H1 (cell line): ENCODE measurements at regions not wholly inside any gene's neighbourhood (a gene's known extent, or its start where the extent isn't known, plus 50 kb on each side); places are given as distances from the start of the nearest gene placed in this dataset.
A peak's percentile ranks its signal among the peaks of the same experiment; 100 is the strongest.

Source experiments
- CTCF ChIA-PET: fragments of 300-600 bp; sonication (Branson Sonifier 250); formaldehyde crosslinking; loops from one replicate; lab custom pipeline; 2021; ENCODE audit not compliant: partially characterized antibody; lab: Charles Lee
- POLR2A ChIA-PET: fragments of 300-600 bp; sonication (Branson Sonifier 250); formaldehyde crosslinking; loops from one replicate; lab custom pipeline; 2021; ENCODE audit warnings: inconsistent platforms; ENCODE audit not compliant: partially characterized antibody; lab: Charles Lee
- DNase-seq, 2 experiments: peaks; one replicate each; pipeline versions ENCODE4 v3.0.0 to v3.0.0-alpha.2; 2010 to 2022; ENCODE audit warnings: low spot score in 2 of 2, low read depth in 1 of 2, mixed read lengths in 1 of 2
- FAIRE-seq: peaks from 2 replicates; lab custom pipeline; 2011; peaks lifted over from hg19 to GRCh38; lab: Jason Lieb, UNC
- H2AFZ ChIP-seq: 2 replicates; pipeline ENCODE4 v1.8.1; 2012; ENCODE audit warnings: low read length, inconsistent platforms
- H2AK5ac ChIP-seq: 2 replicates; pipeline ENCODE4 v1.6.1; 2013; ENCODE audit warnings: low read depth, low read length
- H2BK120ac ChIP-seq: replicated peaks from 2 replicates; pipeline ENCODE3; 2013; ENCODE audit warnings: low read depth, low read length, inconsistent platforms
- H2BK12ac ChIP-seq: 2 replicates; pipeline ENCODE4 v1.6.1; 2013; ENCODE audit warnings: low read depth, low read length
- H2BK15ac ChIP-seq: 2 replicates; pipeline ENCODE4 v1.6.1; 2013; ENCODE audit warnings: low read length
- H2BK20ac ChIP-seq: 2 replicates; pipeline ENCODE4 v1.6.1; 2013; ENCODE audit warnings: low read length
- H2BK5ac ChIP-seq: 2 replicates; pipeline ENCODE4 v1.6.1; 2013; ENCODE audit warnings: low read depth, low read length
- H3K14ac ChIP-seq: 2 replicates; pipeline ENCODE4 v1.6.1; 2013; ENCODE audit warnings: inconsistent platforms; ENCODE audit not compliant: insufficient read length
- H3K18ac ChIP-seq: 2 replicates; pipeline ENCODE4 v1.6.1; 2013; ENCODE audit warnings: low read length; ENCODE audit errors: extremely low read depth
- H3K23ac ChIP-seq: 2 replicates; pipeline ENCODE4 v1.6.1; 2013; ENCODE audit warnings: inconsistent platforms; ENCODE audit not compliant: insufficient read length
- H3K23me2 ChIP-seq: 2 replicates; pipeline ENCODE4 v1.6.1; 2013; ENCODE audit warnings: low read depth, low read length
- H3K27ac ChIP-seq: 2 replicates; pipeline ENCODE4 v1.6.1; 2011; ENCODE audit warnings: low read depth, low read length, inconsistent platforms
- H3K27me3 ChIP-seq, 4 experiments: replicated peaks in 1 of 4; 1 replicate in 1 of 4; 2 replicates in 3 of 4; pipeline versions ENCODE4 v1.6.1 to v1.8.1; 2011 to 2013; ENCODE audit warnings: low read length in 3 of 4, mild to moderate bottlenecking in 3 of 4, inconsistent platforms in 2 of 4, mixed read lengths in 2 of 4, moderate library complexity in 1 of 4; ENCODE audit not compliant: control insufficient read depth in 3 of 4, insufficient read depth in 3 of 4; ENCODE audit errors: extremely low read depth in 1 of 4
- H3K36me3 ChIP-seq, 4 experiments: 2 replicates each; pipeline versions ENCODE4 v1.6.1 to v1.8.1; 2011 to 2013; ENCODE audit warnings: mild to moderate bottlenecking in 4 of 4, low read length in 3 of 4, moderate library complexity in 2 of 4, control low read depth in 1 of 4, inconsistent platforms in 1 of 4; ENCODE audit not compliant: insufficient read depth in 4 of 4, control insufficient read depth in 2 of 4
- H3K4ac ChIP-seq: replicated peaks from 2 replicates; pipeline ENCODE3; 2013; ENCODE audit warnings: low read length, low read depth, mixed read lengths, inconsistent platforms; ENCODE audit not compliant: insufficient read length
- H3K4me1 ChIP-seq, 4 experiments: replicated peaks in 1 of 4; 1 replicate in 1 of 4; 2 replicates in 3 of 4; pipeline versions ENCODE4 v1.6.1 to v1.8.1; 2011 to 2013; ENCODE audit warnings: low read length in 3 of 4, inconsistent platforms in 2 of 4, mixed read lengths in 1 of 4; ENCODE audit not compliant: insufficient read depth in 4 of 4, control insufficient read depth in 3 of 4
- H3K4me2 ChIP-seq, 2 experiments: 2 replicates each; pipeline versions ENCODE4 v1.6.1 to v1.8.1; 2011 to 2013; ENCODE audit warnings: low read depth in 2 of 2, low read length in 2 of 2, control low read depth in 1 of 2, inconsistent platforms in 1 of 2, mild to moderate bottlenecking in 1 of 2; ENCODE audit not compliant: insufficient read depth in 1 of 2
- H3K4me3 ChIP-seq, 4 experiments: fragments of 200-600, 300-600 bp in 1 of 4; sonication (generic), shearing (Covaris generic), sonication (Bioruptor Twin) in 1 of 4; 2 replicates each; pipeline versions ENCODE4 v1.5.1 to v1.8.1; 2011 to 2016; ENCODE audit warnings: low read length in 4 of 4, low read depth in 3 of 4, control low read depth in 2 of 4, inconsistent platforms in 2 of 4, mild to moderate bottlenecking in 2 of 4, mixed read lengths in 1 of 4, moderate library complexity in 1 of 4; ENCODE audit not compliant: insufficient read depth in 2 of 4; ENCODE audit errors: extremely low read depth in 1 of 4
- H3K56ac ChIP-seq: replicated peaks from 2 replicates; pipeline ENCODE3; 2013; ENCODE audit warnings: low read depth, mild to moderate bottlenecking, mixed read lengths, low read length, inconsistent platforms; ENCODE audit not compliant: insufficient read length
- H3K79me1 ChIP-seq: 2 replicates; pipeline ENCODE4 v1.6.1; 2013; ENCODE audit warnings: low read depth, low read length, control low read depth
- H3K79me2 ChIP-seq, 2 experiments: 2 replicates each; pipeline versions ENCODE4 v1.6.1 to v1.8.1; 2012 to 2013; ENCODE audit warnings: low read length in 2 of 2, mild to moderate bottlenecking in 2 of 2, inconsistent platforms in 1 of 2; ENCODE audit not compliant: insufficient read depth in 2 of 2, control insufficient read depth in 1 of 2
- H3K9ac ChIP-seq, 4 experiments: replicated peaks in 1 of 4; 1 replicate in 1 of 4; 2 replicates in 3 of 4; pipeline versions ENCODE4 v1.6.1 to v1.8.1; 2011 to 2013; ENCODE audit warnings: low read depth in 3 of 4, low read length in 3 of 4, control low read depth in 2 of 4, mild to moderate bottlenecking in 2 of 4, moderate library complexity in 2 of 4, inconsistent platforms in 1 of 4; ENCODE audit errors: extremely low read depth in 1 of 4
- H3K9me3 ChIP-seq, 2 experiments: 2 replicates each; pipeline versions ENCODE4 v1.6.1 to v1.8.1; 2012 to 2013; ENCODE audit warnings: mild to moderate bottlenecking in 2 of 2, moderate library complexity in 2 of 2, control low read depth in 1 of 2, inconsistent platforms in 1 of 2, low read depth in 1 of 2, low read length in 1 of 2, mixed read lengths in 1 of 2; ENCODE audit not compliant: insufficient read depth in 2 of 2
- H4K20me1 ChIP-seq, 2 experiments: replicated peaks in 1 of 2; 2 replicates each; pipeline versions ENCODE3 to v1.8.1; 2011 to 2013; ENCODE audit warnings: inconsistent platforms in 2 of 2, low read length in 2 of 2, mild to moderate bottlenecking in 1 of 2; ENCODE audit not compliant: insufficient read depth in 2 of 2, control insufficient read depth in 1 of 2
- H4K5ac ChIP-seq: 2 replicates; pipeline ENCODE4 v1.6.1; 2013; ENCODE audit warnings: low read length, low read depth, mixed read lengths, inconsistent platforms; ENCODE audit not compliant: insufficient read length
- H4K8ac ChIP-seq: 2 replicates; pipeline ENCODE4 v1.8.0; 2013; ENCODE audit warnings: mild to moderate bottlenecking, moderate library complexity, low read length, inconsistent platforms; ENCODE audit not compliant: insufficient read depth; ENCODE audit errors: extremely low read depth
- H4K91ac ChIP-seq: replicated peaks from 2 replicates; pipeline ENCODE3; 2013; ENCODE audit warnings: low read length, mixed read lengths, inconsistent platforms; ENCODE audit not compliant: insufficient read length
- ASH2L ChIP-seq: fragments of 200-600, 300-600 bp; sonication (generic); IDR thresholded peaks from one replicate; pipeline ENCODE4 v1.7.1; 2017; ENCODE audit warnings: low read length
- BACH1 ChIP-seq: IDR thresholded peaks from 2 replicates; pipeline ENCODE4 v1.6.1; 2012; ENCODE audit warnings: low read length, improper control_type of control experiment
- CHD2 ChIP-seq: IDR thresholded peaks from 2 replicates; pipeline ENCODE4 v1.6.1; 2012; ENCODE audit warnings: low read length, improper control_type of control experiment
- EP300 ChIP-seq, 2 experiments: IDR thresholded peaks; 1 replicate in 1 of 2; 2 replicates in 1 of 2; pipeline ENCODE4 v1.6.1; 2011 to 2012; ENCODE audit warnings: low read depth in 2 of 2, low read length in 2 of 2, mild to moderate bottlenecking in 2 of 2, borderline replicate concordance in 1 of 2, inconsistent platforms in 1 of 2, moderate library complexity in 1 of 2
- GTF2F1 ChIP-seq: IDR thresholded peaks from 2 replicates; pipeline ENCODE4 v1.6.1; 2012; ENCODE audit warnings: low read depth, low read length, improper control_type of control experiment, borderline replicate concordance
- HDAC2 ChIP-seq, 2 experiments: fragments of 300-600 bp in 1 of 2; sonication (generic) in 1 of 2; IDR thresholded peaks; 2 replicates each; pipeline ENCODE4 v1.6.1; 2011 to 2012; ENCODE audit warnings: low read depth in 2 of 2, low read length in 2 of 2, mild to moderate bottlenecking in 2 of 2, moderate library complexity in 2 of 2, borderline replicate concordance in 1 of 2, inconsistent platforms in 1 of 2
- JUND ChIP-seq: IDR thresholded peaks from 2 replicates; pipeline ENCODE4 v1.6.1; 2011; ENCODE audit warnings: mild to moderate bottlenecking, improper control_type of control experiment, low read length
- RXRA ChIP-seq: IDR thresholded peaks from 2 replicates; pipeline ENCODE4 v1.6.1; 2011; ENCODE audit warnings: low read depth, mild to moderate bottlenecking, low read length, moderate library complexity; ENCODE audit not compliant: insufficient read depth
- SIN3A ChIP-seq, 2 experiments: IDR thresholded peaks in 1 of 2; conservative IDR thresholded peaks in 1 of 2; 2 replicates each; pipeline ENCODE4 v1.6.1; 2011 to 2012; ENCODE audit warnings: low read length in 2 of 2, improper control_type of control experiment in 1 of 2, low read depth in 1 of 2, mild to moderate bottlenecking in 1 of 2
- SP1 ChIP-seq: IDR thresholded peaks from 2 replicates; pipeline ENCODE4 v1.6.1; 2011; ENCODE audit warnings: low read depth, low read length
- SP2 ChIP-seq: IDR thresholded peaks from 2 replicates; pipeline ENCODE4 v1.6.1; 2012; ENCODE audit warnings: mild to moderate bottlenecking, low read length, inconsistent platforms
- TAF7 ChIP-seq: optimal IDR thresholded peaks from 2 replicates; pipeline ENCODE3; 2011; ENCODE audit warnings: low read depth, mild to moderate bottlenecking, inconsistent platforms, low read length, moderate library complexity, borderline replicate concordance
- TBP ChIP-seq: IDR thresholded peaks from 2 replicates; pipeline ENCODE4 v1.6.1; 2011; ENCODE audit warnings: low read depth, low read length, improper control_type of control experiment
- TEAD4 ChIP-seq: IDR thresholded peaks from 2 replicates; pipeline ENCODE4 v1.6.1; 2012; ENCODE audit warnings: low read depth, low read length, inconsistent platforms, mixed read lengths
- WGBS, 2 experiments: shearing (Covaris generic) in 1 of 2; methylation state at CpG; one replicate each; pipeline versions ENCODE4 v1.1.6 to v1.1.7; 2013 to 2015; ENCODE audit warnings: low lambda C conversion rate in 2 of 2, mixed read lengths in 2 of 2, inconsistent platforms in 1 of 2, low coverage in 1 of 2, missing lambda C conversion rate in 1 of 2; ENCODE audit not compliant: insufficient replicate concordance in 2 of 2, insufficient coverage in 1 of 2, insufficient read length in 1 of 2; ENCODE audit errors: extremely low coverage in 1 of 2, missing lambda C conversion rate in 1 of 2; 5-methylcytosine and 5-hydroxymethylcytosine counted together
- TF ChIP-seq, protein P1 (sequence below): IDR thresholded peaks from 2 replicates; pipeline ENCODE4 v1.6.1; 2012; ENCODE audit warnings: inconsistent platforms

DNA sequence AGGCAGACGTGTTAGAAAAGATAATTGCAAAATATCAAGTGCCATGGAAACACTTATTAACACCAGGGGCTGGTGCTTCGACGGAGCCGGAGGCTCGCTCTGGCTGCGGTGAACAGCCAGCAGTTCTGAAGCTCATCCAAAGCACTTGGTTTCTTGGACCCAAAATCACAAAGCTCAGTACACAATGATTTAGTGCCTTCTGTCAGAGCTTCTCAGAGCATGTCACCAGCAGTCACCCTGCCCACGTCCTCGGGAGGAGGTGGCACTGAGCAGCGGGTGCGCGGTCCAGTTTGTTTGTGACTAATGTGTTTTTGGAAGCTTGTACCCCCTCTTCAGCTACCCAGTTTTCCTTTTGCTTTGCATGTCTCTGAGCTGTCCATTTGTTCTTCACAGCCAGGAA, 58.7 kb upstream of the KIRREL3 start:
- Histone ChIP-seq H3K18ac (no peak overlapping the region; the same call in 1 of the 2 replicates), H2BK15ac (0 out of 2 replicates have a peak overlapping the region, but pooled peaks have one; percentile 54), H2BK20ac (no peak overlapping the region), H3K9ac (no peak overlapping the region), H3K23ac (no peak overlapping the region), H3K27ac (no peak overlapping the region), H3K23me2 (no peaks in the 10 kb centered on the region), H4K91ac (no peak overlapping the region), H3K36me3 (no peaks in the 10 kb centered on the region), H3K14ac (no peak overlapping the region), H2BK12ac (no peak overlapping the region), H4K5ac (no peak overlapping the region), H3K27me3 (no peaks in the 10 kb centered on the region; a peak in 1 of 7 replicates), H2AK5ac (no peak overlapping the region), H3K4me2 (no peak overlapping the region), H4K8ac (no peak overlapping the region), H2BK5ac (no peak overlapping the region), H3K79me2 (no peaks in the 10 kb centered on the region), H3K9me3 (no peaks in the 10 kb centered on the region), H3K4me3 (no peak overlapping the region), H2BK120ac (no peak overlapping the region), H3K4me1 (peaks cover 3 to 7% (median 6%) of the 10 kb centered on the region in 4 experiments; a peak in 5 of 7 replicates), H4K20me1 (no peaks in the 10 kb centered on the region), H3K79me1 (no peaks in the 10 kb centered on the region), H3K56ac (no peak overlapping the region), H3K4ac (no peak overlapping the region), H2AFZ (no peak overlapping the region)
- FAIRE-seq (no peak), DNase-seq (no peak)
- 93% methylated on average over 11 of the region's 11 CpGs; no CpG with 5 or more reads in 1 of the 2 experiments for WGBS, 2 experiments
- ChIA-PET CTCF (interaction anchor here (0.6 to 1.4 kb wide), 7 partner anchors 13 to 730 kb away, joined by 3 to 7 read pairs (median 3); no protein-coding TSS in a partner anchor), POLR2A (no interaction called here)
- TF ChIP-seq TBP (no peak), TAF7 (no peak), SP2 (no peak), BACH1 (no peak), RXRA (no peak), EP300 (IDR thresholded peaks at IDR 0.05; ENCODE audit: borderline replicate concordance in 1 of 2, low read depth in 2 of 2, low read length in 2 of 2) (no peak), HDAC2 (IDR thresholded peaks at IDR 0.05; ENCODE audit: borderline replicate concordance in 1 of 2, low read depth in 2 of 2, low read length in 2 of 2) (no peak), TEAD4 (no peak), JUND (no peak), GTF2F1 (no peak), SIN3A (conservative IDR thresholded peaks at IDR 0.05 in 1 of 2, IDR thresholded peaks at IDR 0.05 in 1 of 2; ENCODE audit: low read depth in 1 of 2, low read length in 2 of 2) (no peak), SP1 (no peak), ASH2L (no peak), CHD2 (no peak)
- TF ChIP-seq, protein P1, sequence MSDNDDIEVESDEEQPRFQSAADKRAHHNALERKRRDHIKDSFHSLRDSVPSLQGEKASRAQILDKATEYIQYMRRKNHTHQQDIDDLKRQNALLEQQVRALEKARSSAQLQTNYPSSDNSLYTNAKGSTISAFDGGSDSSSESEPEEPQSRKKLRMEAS: no peak
